Keratinocyte (primary cell): ENCODE measurements at regions not wholly inside any gene's neighbourhood (a gene's known extent, or its start where the extent isn't known, plus 50 kb on each side); places are given as distances from the start of the nearest gene placed in this dataset.

Experiments used
- DNase-seq: peaks from one replicate; pipeline ENCODE4 v3.0.0-alpha.2; 2011; ENCODE audit warnings: low read depth, missing footprints, low spot score
- FAIRE-seq: peaks from 2 replicates; lab custom pipeline; 2011; peaks lifted over from hg19 to GRCh38; lab: Jason Lieb, UNC
- H2AFZ ChIP-seq: 2 replicates; pipeline ENCODE4 v1.6.0; 2012; ENCODE audit warnings: low read length, control low read depth, inconsistent platforms; ENCODE audit not compliant: control insufficient read depth
- H3K27ac ChIP-seq: 2 replicates; pipeline ENCODE4 v1.5.1; 2011; ENCODE audit warnings: low read length; ENCODE audit not compliant: control insufficient read depth, insufficient read depth
- H3K27me3 ChIP-seq: 3 replicates; pipeline ENCODE4 v1.6.0; 2011; ENCODE audit warnings: low read length; ENCODE audit not compliant: control insufficient read depth, insufficient read depth; ENCODE audit errors: extremely low read depth
- H3K36me3 ChIP-seq, 2 experiments: 2 replicates in 1 of 2; 3 replicates in 1 of 2; pipeline ENCODE4 v1.5.1; 2011; ENCODE audit warnings: low read length in 2 of 2, mild to moderate bottlenecking in 1 of 2; ENCODE audit not compliant: control insufficient read depth in 2 of 2, insufficient read depth in 2 of 2; ENCODE audit errors: extremely low read depth in 1 of 2
- H3K4me1 ChIP-seq: 3 replicates; pipeline ENCODE4 v1.5.1; 2011; ENCODE audit warnings: low read length; ENCODE audit not compliant: control insufficient read depth, insufficient read depth; ENCODE audit errors: extremely low read depth
- H3K4me2 ChIP-seq: 3 replicates; pipeline ENCODE4 v1.6.0; 2011; ENCODE audit warnings: low read depth, low read length; ENCODE audit not compliant: control insufficient read depth, insufficient read depth; ENCODE audit errors: extremely low read depth
- H3K4me3 ChIP-seq, 3 experiments: fragments of 200-600 bp in 1 of 3; sonication (generic) in 1 of 3; 2 replicates in 2 of 3; 3 replicates in 1 of 3; pipeline ENCODE4 v1.5.1; 2011 to 2016; ENCODE audit warnings: low read length in 3 of 3, mild to moderate bottlenecking in 3 of 3, control low read depth in 2 of 3, inconsistent platforms in 1 of 3, low read depth in 1 of 3, mixed read lengths in 1 of 3, mixed run types in 1 of 3, moderate library complexity in 1 of 3; ENCODE audit not compliant: control insufficient read depth in 2 of 3, insufficient read depth in 2 of 3; ENCODE audit errors: extremely low read depth in 1 of 3
- H3K79me2 ChIP-seq: 2 replicates; pipeline ENCODE4 v1.6.0; 2012; ENCODE audit warnings: low read length; ENCODE audit not compliant: control insufficient read depth, insufficient read depth
- H3K9ac ChIP-seq: 3 replicates; pipeline ENCODE4 v1.6.0; 2011; ENCODE audit warnings: low read length; ENCODE audit not compliant: control insufficient read depth, insufficient read depth; ENCODE audit errors: extremely low read depth
- H3K9me1 ChIP-seq: 3 replicates; pipeline ENCODE4 v1.6.0; 2011; ENCODE audit warnings: low read length; ENCODE audit not compliant: control insufficient read depth, insufficient read depth; ENCODE audit errors: extremely low read depth
- H3K9me3 ChIP-seq: 2 replicates; pipeline ENCODE4 v1.5.1; 2012; ENCODE audit warnings: low read depth, low read length; ENCODE audit not compliant: control insufficient read depth
- H4K20me1 ChIP-seq: 3 replicates; pipeline ENCODE4 v1.6.0; 2011; ENCODE audit warnings: low read length; ENCODE audit not compliant: control insufficient read depth, insufficient read depth; ENCODE audit errors: extremely low read depth
- EZH2 ChIP-seq: IDR thresholded peaks from one replicate; pipeline ENCODE4 v1.6.1; 2012; ENCODE audit warnings: inconsistent platforms, mild to moderate bottlenecking, low read length, moderate library complexity
- dilution Hi-C: fragments of 300-500 bp; cut with MboI; formaldehyde crosslinking; loops from one replicate; pipeline ENCODE4 v1.7.0; 2020; ENCODE audit warnings: low sequenced_read_pairs; ENCODE audit not compliant: extremely low pct_ligation_motif_present
- TF ChIP-seq, protein P1 (sequence below), 3 experiments: IDR thresholded peaks in 1 of 3; conservative IDR thresholded peaks in 1 of 3; optimal IDR thresholded peaks in 1 of 3; 2 replicates in 2 of 3; 3 replicates in 1 of 3; pipeline versions ENCODE3 to v1.5.1; 2011; ENCODE audit warnings: low read length in 3 of 3, mild to moderate bottlenecking in 3 of 3, moderate library complexity in 2 of 3, control low read depth in 1 of 3, inconsistent platforms in 1 of 3; ENCODE audit not compliant: insufficient read depth in 2 of 3; ENCODE audit errors: extremely low read depth in 1 of 3

- DNase-seq (no peak), FAIRE-seq (no peak)
- no peaks in the 10 kb centered on the region for H3K79me2 ChIP-seq
- no peaks in the 10 kb centered on the region for H3K9me1 ChIP-seq
- TF ChIP-seq, protein P1, sequence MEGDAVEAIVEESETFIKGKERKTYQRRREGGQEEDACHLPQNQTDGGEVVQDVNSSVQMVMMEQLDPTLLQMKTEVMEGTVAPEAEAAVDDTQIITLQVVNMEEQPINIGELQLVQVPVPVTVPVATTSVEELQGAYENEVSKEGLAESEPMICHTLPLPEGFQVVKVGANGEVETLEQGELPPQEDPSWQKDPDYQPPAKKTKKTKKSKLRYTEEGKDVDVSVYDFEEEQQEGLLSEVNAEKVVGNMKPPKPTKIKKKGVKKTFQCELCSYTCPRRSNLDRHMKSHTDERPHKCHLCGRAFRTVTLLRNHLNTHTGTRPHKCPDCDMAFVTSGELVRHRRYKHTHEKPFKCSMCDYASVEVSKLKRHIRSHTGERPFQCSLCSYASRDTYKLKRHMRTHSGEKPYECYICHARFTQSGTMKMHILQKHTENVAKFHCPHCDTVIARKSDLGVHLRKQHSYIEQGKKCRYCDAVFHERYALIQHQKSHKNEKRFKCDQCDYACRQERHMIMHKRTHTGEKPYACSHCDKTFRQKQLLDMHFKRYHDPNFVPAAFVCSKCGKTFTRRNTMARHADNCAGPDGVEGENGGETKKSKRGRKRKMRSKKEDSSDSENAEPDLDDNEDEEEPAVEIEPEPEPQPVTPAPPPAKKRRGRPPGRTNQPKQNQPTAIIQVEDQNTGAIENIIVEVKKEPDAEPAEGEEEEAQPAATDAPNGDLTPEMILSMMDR (optimal IDR thresholded peaks at IDR 0.05 in 1 of 3, IDR thresholded peaks at IDR 0.05 in 1 of 3, conservative IDR thresholded peaks at IDR 0.05 in 1 of 3; ENCODE audit: extremely low read depth in 1 of 3, insufficient read depth in 2 of 3, low read length in 3 of 3) = no peak
- TF ChIP-seq EZH2 = no peak
- no peaks in the 10 kb centered on the region for H4K20me1 ChIP-seq
- no peaks in the 10 kb centered on the region for H3K27me3 ChIP-seq
- H3K4me3 ChIP-seq = no peak overlapping the region
- H3K4me1 ChIP-seq = no peaks in the 10 kb centered on the region
- no peaks in the 10 kb centered on the region for H3K9me3 ChIP-seq
- H3K27ac ChIP-seq = no peak overlapping the region
- H3K9ac ChIP-seq = no peak overlapping the region
- no peak overlapping the region for H2AFZ ChIP-seq
- dilution Hi-C loops = no loop called here
- H3K36me3 ChIP-seq = no peaks in the 10 kb centered on the region
- no peak overlapping the region for H3K4me2 ChIP-seq
Measured at GRCh38 chr2:126100962-126101361, 555.0 kb upstream of the GYPC start.

DNA sequence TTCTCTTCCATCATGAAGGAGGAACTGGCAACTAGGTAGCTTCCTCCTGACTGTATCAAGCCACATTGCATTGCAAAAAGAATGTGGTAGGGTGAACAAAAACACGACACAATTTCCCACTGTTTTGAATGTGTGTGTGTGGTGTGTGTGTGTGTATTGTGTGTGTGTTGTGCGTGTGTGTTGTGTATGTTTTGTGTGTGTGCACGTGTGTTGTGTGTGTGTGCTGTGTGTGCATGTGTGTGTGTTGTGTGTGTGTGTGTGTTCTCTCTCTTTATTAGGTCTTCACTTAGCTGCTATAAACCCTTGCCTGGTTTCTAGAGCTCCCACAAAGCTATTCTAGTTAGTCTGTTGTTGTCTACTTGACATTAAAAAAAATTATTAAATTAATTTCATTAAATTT, 550.0 kb upstream of the GYPC start:
- DNase-seq = no peak
- dilution Hi-C loops = no loop called here

More for the DNA sequence above, 550.0 kb upstream of the GYPC start:
- FAIRE-seq = no peak
- H3K36me3 ChIP-seq = no peaks in the 10 kb centered on the region
- no peaks in the 10 kb centered on the region for H3K79me2 ChIP-seq
- H3K4me3 ChIP-seq = no peak overlapping the region
- H2AFZ ChIP-seq = no peak overlapping the region
- H3K4me2 ChIP-seq = no peak overlapping the region
- H3K27ac ChIP-seq = no peak overlapping the region
- no peaks in the 10 kb centered on the region for H4K20me1 ChIP-seq
- no peaks in the 10 kb centered on the region for H3K9me1 ChIP-seq
- TF ChIP-seq EZH2 = no peak
- TF ChIP-seq, protein P1 (optimal IDR thresholded peaks at IDR 0.05 in 1 of 3, IDR thresholded peaks at IDR 0.05 in 1 of 3, conservative IDR thresholded peaks at IDR 0.05 in 1 of 3; ENCODE audit: extremely low read depth in 1 of 3, insufficient read depth in 2 of 3, low read length in 3 of 3) = no peak
- H3K9ac ChIP-seq = no peak overlapping the region
- no peaks in the 10 kb centered on the region for H3K4me1 ChIP-seq
- H3K27me3 ChIP-seq = no peaks in the 10 kb centered on the region
- no peaks in the 10 kb centered on the region for H3K9me3 ChIP-seq
